ENCODE measurements at regions not wholly inside any gene's neighbourhood (a gene's known extent, or its start where the extent isn't known, plus 50 kb on each side); places are given as distances from the start of the nearest gene placed in this dataset.

- TF ChIP-seq CTCF (conservative IDR thresholded peaks at IDR 0.05) (no peak), ZFX (IDR thresholded peaks at IDR 0.05) (no peak)
Measured at GRCh38 chr7:155172141-155172540, 102.0 kb downstream of the HTR5A start.
